ENCODE measurements at regions not wholly inside any gene's neighbourhood (a gene's known extent, or its start where the extent isn't known, plus 50 kb on each side); places are given as distances from the start of the nearest gene placed in this dataset.
"Not testable (repeated sequence)": the region's sequence is repeated elsewhere in the genome, so short reads cannot be mapped to it uniquely, and the experiment has no call there.

- Histone ChIP-seq H3K4me1 (ENCODE audit: control insufficient read depth in 5 of 5, insufficient read depth in 5 of 5, low read length in 5 of 5) (peaks cover 0 to 5% (median 0%) of the 10 kb centered on the region in 5 donors), H3K4me3 (ENCODE audit: low read depth in 1 of 5, low read length in 5 of 5) (peak overlapping the region in 3 of 5 donors; percentile 5 to 35 (median 18)), H3K9me3 (ENCODE audit: control insufficient read depth in 5 of 5, low read length in 5 of 5) (peaks cover 0 to 3% (median 0%) of the 10 kb centered on the region in 5 donors), H3K9ac (ENCODE audit: low read length in 5 of 5) (peak overlapping the region in 1 of 5 donors; percentile 35), H3K27me3 (ENCODE audit: control insufficient read depth in 5 of 5, insufficient read depth in 4 of 5, low read length in 5 of 5) (no peaks in the 10 kb centered on the region), H3K36me3 (ENCODE audit: control insufficient read depth in 5 of 5, insufficient read depth in 5 of 5, low read length in 5 of 5) (no peaks in the 10 kb centered on the region), H3K27ac (ENCODE audit: low read depth, low read length) (no peak overlapping the region)
Observed at GRCh38 chr7:79778786-79779770, 325.6 kb upstream of the MAGI2 start.

DNA sequence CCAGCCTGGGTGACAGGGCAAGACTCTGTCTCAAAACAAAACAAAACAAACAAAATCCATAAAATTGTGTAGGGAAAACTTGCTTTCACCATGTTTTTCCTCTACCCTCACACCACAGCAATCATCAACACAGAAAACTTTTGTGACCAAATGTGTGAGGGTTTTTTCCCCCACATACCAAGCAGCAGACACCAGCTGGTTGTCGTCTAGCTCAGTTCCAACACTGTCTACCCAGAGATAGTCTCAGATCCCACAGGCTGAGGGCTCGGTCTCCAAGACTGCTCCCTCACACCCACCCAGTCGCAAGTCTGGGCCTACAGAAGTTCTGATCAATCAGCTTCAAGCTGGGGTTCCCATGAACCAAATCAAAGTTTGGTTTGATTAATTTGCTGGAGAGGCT lies 322.4 kb upstream of the MAGI2 start:
- Histone ChIP-seq H3K36me3 (ENCODE audit: control insufficient read depth in 5 of 5, insufficient read depth in 5 of 5, low read length in 5 of 5) (no peaks in the 10 kb centered on the region), H3K4me1 (ENCODE audit: control insufficient read depth in 5 of 5, insufficient read depth in 5 of 5, low read length in 5 of 5) (peaks cover 0 to 9% (median 0%) of the 10 kb centered on the region in 5 donors), H3K27ac (ENCODE audit: low read depth, low read length) (no peak overlapping the region), H3K4me3 (ENCODE audit: low read depth in 1 of 5, low read length in 5 of 5) (no peak overlapping the region), H3K27me3 (ENCODE audit: control insufficient read depth in 5 of 5, insufficient read depth in 4 of 5, low read length in 5 of 5) (no peaks in the 10 kb centered on the region), H3K9ac (ENCODE audit: low read length in 5 of 5) (no peak overlapping the region), H3K9me3 (ENCODE audit: control insufficient read depth in 5 of 5, low read length in 5 of 5) (no peaks in the 10 kb centered on the region)

DNA sequence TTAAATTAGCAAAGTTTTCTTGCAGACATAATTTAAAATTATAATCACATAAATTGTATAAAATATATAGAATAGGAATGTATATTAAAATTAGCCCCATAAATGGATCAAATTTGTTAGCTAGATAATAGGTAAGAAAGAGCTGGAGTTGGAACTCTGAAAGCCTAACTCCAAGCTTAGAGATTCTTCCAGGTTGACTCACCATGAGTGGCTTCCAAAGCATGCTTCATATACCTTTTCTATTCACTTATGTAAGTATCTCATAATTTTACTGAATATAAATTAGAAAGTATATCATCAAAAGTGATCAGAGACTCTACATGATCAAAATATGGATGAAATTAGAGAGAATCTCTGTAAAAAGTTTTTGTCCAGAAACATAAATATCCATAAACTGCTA lies 320.7 kb upstream of the MAGI2 start:
- Histone ChIP-seq H3K27me3 (ENCODE audit: control insufficient read depth in 5 of 5, insufficient read depth in 4 of 5, low read length in 5 of 5) (no peaks in the 10 kb centered on the region), H3K9me3 (ENCODE audit: control insufficient read depth in 5 of 5, low read length in 5 of 5) (no peaks in the 10 kb centered on the region), H3K36me3 (ENCODE audit: control insufficient read depth in 5 of 5, insufficient read depth in 5 of 5, low read length in 5 of 5) (no peaks in the 10 kb centered on the region), H3K4me1 (ENCODE audit: control insufficient read depth in 5 of 5, insufficient read depth in 5 of 5, low read length in 5 of 5) (peaks cover 0 to 12% (median 0%) of the 10 kb centered on the region in 5 donors), H3K27ac (ENCODE audit: low read depth, low read length) (no peak overlapping the region), H3K4me3 (ENCODE audit: low read depth in 1 of 5, low read length in 5 of 5) (no peak overlapping the region), H3K9ac (ENCODE audit: low read length in 5 of 5) (no peak overlapping the region)

GRCh38 chr7:79770970-79771369 lies 317.5 kb upstream of the MAGI2 start:
- H3K27me3 ChIP-seq (ENCODE audit: control insufficient read depth in 5 of 5, insufficient read depth in 4 of 5, low read length in 5 of 5) = no peaks in the 10 kb centered on the region
- no peak overlapping the region for H3K4me3 ChIP-seq (ENCODE audit: low read depth in 1 of 5, low read length in 5 of 5)
- H3K36me3 ChIP-seq (ENCODE audit: control insufficient read depth in 5 of 5, insufficient read depth in 5 of 5, low read length in 5 of 5) = no peaks in the 10 kb centered on the region
- peaks cover 0 to 8% (median 0%) of the 10 kb centered on the region in 5 donors for H3K4me1 ChIP-seq (ENCODE audit: control insufficient read depth in 5 of 5, insufficient read depth in 5 of 5, low read length in 5 of 5)
- H3K27ac ChIP-seq (ENCODE audit: low read depth, low read length) = no peak overlapping the region
- H3K9me3 ChIP-seq (ENCODE audit: control insufficient read depth in 5 of 5, low read length in 5 of 5) = no peaks in the 10 kb centered on the region
- no peak overlapping the region for H3K9ac ChIP-seq (ENCODE audit: low read length in 5 of 5)

- H3K27ac ChIP-seq (ENCODE audit: low read depth, low read length) = no peak overlapping the region
Observed at GRCh38 chr7:79770063-79770462, 316.6 kb upstream of the MAGI2 start.

GRCh38 chr7:79767876-79768560 lies 314.6 kb upstream of the MAGI2 start:
- not testable (repeated sequence) for H3K27ac ChIP-seq (ENCODE audit: low read depth, low read length); H3K9me3 ChIP-seq (ENCODE audit: control insufficient read depth in 5 of 5, low read length in 5 of 5); H3K27me3 ChIP-seq (ENCODE audit: control insufficient read depth in 5 of 5, insufficient read depth in 4 of 5, low read length in 5 of 5); H3K36me3 ChIP-seq (ENCODE audit: control insufficient read depth in 5 of 5, insufficient read depth in 5 of 5, low read length in 5 of 5); H3K4me1 ChIP-seq (ENCODE audit: control insufficient read depth in 5 of 5, insufficient read depth in 5 of 5, low read length in 5 of 5); H3K9ac ChIP-seq (ENCODE audit: low read length in 5 of 5); H3K4me3 ChIP-seq (ENCODE audit: low read depth in 1 of 5, low read length in 5 of 5)

More at GRCh38 chr7:79770063-79770462, 316.6 kb upstream of the MAGI2 start:
- H3K9me3 ChIP-seq (ENCODE audit: control insufficient read depth in 5 of 5, low read length in 5 of 5) = no peaks in the 10 kb centered on the region
- peaks cover 0 to 8% (median 0%) of the 10 kb centered on the region in 5 donors for H3K4me1 ChIP-seq (ENCODE audit: control insufficient read depth in 5 of 5, insufficient read depth in 5 of 5, low read length in 5 of 5)
- no peak overlapping the region for H3K4me3 ChIP-seq (ENCODE audit: low read depth in 1 of 5, low read length in 5 of 5)
- no peaks in the 10 kb centered on the region for H3K36me3 ChIP-seq (ENCODE audit: control insufficient read depth in 5 of 5, insufficient read depth in 5 of 5, low read length in 5 of 5)
- no peaks in the 10 kb centered on the region for H3K27me3 ChIP-seq (ENCODE audit: control insufficient read depth in 5 of 5, insufficient read depth in 4 of 5, low read length in 5 of 5)
- H3K9ac ChIP-seq (ENCODE audit: low read length in 5 of 5) = no peak overlapping the region

- not testable (repeated sequence) for H3K9me3 ChIP-seq (ENCODE audit: control insufficient read depth in 5 of 5, low read length in 5 of 5); H3K27me3 ChIP-seq (ENCODE audit: control insufficient read depth in 5 of 5, insufficient read depth in 4 of 5, low read length in 5 of 5); H3K27ac ChIP-seq (ENCODE audit: low read depth, low read length); H3K4me1 ChIP-seq (ENCODE audit: control insufficient read depth in 5 of 5, insufficient read depth in 5 of 5, low read length in 5 of 5); H3K9ac ChIP-seq (ENCODE audit: low read length in 5 of 5); H3K36me3 ChIP-seq (ENCODE audit: control insufficient read depth in 5 of 5, insufficient read depth in 5 of 5, low read length in 5 of 5); H3K4me3 ChIP-seq (ENCODE audit: low read depth in 1 of 5, low read length in 5 of 5)
Observed at GRCh38 chr7:79767192-79767591, 313.7 kb upstream of the MAGI2 start.

DNA sequence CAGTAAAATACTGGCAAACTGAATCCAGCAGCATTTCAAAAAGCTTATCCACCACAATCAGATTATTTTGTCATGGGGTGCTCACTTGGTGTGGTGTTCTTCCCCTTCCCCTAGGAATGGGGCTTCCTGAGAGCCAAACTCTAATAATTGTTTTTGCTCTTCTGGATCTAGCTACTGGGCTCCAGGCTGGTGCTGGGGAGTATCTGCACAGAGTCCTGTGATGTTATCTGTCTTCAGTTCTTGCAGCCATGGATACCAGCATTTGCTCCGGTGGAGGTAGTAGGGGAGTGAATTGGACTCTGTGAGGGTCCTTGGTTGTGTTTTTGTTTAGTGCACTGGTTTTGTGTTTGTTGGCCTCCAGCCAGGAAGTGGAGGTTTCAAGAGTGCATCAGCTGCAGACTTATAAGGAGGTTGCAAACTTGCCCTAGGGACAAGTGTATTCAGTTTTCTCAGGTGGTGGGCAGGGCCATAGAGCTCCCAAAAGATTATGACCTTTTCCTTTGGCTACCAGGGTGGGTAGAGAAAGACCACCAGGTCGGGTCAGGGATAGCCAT lies 308.5 kb upstream of the MAGI2 start:
- H3K4me1 ChIP-seq (ENCODE audit: control insufficient read depth in 5 of 5, insufficient read depth in 5 of 5, low read length in 5 of 5) = no peaks in the 10 kb centered on the region
- no peak overlapping the region for H3K4me3 ChIP-seq (ENCODE audit: low read depth in 1 of 5, low read length in 5 of 5)
- H3K27ac ChIP-seq (ENCODE audit: low read depth, low read length) = no peak overlapping the region
- H3K9ac ChIP-seq (ENCODE audit: low read length in 5 of 5) = no peak overlapping the region
- no peaks in the 10 kb centered on the region for H3K36me3 ChIP-seq (ENCODE audit: control insufficient read depth in 5 of 5, insufficient read depth in 5 of 5, low read length in 5 of 5)
- H3K27me3 ChIP-seq (ENCODE audit: control insufficient read depth in 5 of 5, insufficient read depth in 4 of 5, low read length in 5 of 5) = no peaks in the 10 kb centered on the region
- H3K9me3 ChIP-seq (ENCODE audit: control insufficient read depth in 5 of 5, low read length in 5 of 5) = no peaks in the 10 kb centered on the region

- not testable (repeated sequence) for H3K9ac ChIP-seq (ENCODE audit: low read length in 5 of 5); H3K4me3 ChIP-seq (ENCODE audit: low read depth in 1 of 5, low read length in 5 of 5); H3K4me1 ChIP-seq (ENCODE audit: control insufficient read depth in 5 of 5, insufficient read depth in 5 of 5, low read length in 5 of 5); H3K36me3 ChIP-seq (ENCODE audit: control insufficient read depth in 5 of 5, insufficient read depth in 5 of 5, low read length in 5 of 5); H3K9me3 ChIP-seq (ENCODE audit: control insufficient read depth in 5 of 5, low read length in 5 of 5); H3K27ac ChIP-seq (ENCODE audit: low read depth, low read length); H3K27me3 ChIP-seq (ENCODE audit: control insufficient read depth in 5 of 5, insufficient read depth in 4 of 5, low read length in 5 of 5)
Observed at GRCh38 chr7:79750941-79751340, 297.5 kb upstream of the MAGI2 start.

DNA sequence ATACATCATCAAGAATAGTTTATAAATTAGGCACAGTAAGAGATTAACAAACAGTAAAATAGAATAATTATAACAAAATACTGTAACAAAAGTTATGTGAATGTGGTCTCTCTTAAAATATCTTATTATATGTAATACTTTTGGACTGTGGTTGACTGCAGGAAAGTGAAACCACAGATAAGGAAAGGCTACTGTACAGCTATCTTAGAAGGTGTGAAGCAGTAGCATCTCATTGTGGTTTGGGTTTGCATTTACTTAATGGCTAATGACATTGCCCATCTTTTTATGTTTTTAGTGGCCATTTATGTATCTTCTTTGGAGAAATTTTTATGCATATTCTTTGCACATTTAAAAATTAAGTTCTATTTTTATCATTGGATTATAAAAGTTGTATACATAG lies 296.4 kb upstream of the MAGI2 start:
- no peaks in the 10 kb centered on the region for H3K9me3 ChIP-seq (ENCODE audit: control insufficient read depth in 5 of 5, low read length in 5 of 5)
- no peaks in the 10 kb centered on the region for H3K4me1 ChIP-seq (ENCODE audit: control insufficient read depth in 5 of 5, insufficient read depth in 5 of 5, low read length in 5 of 5)
- H3K36me3 ChIP-seq (ENCODE audit: control insufficient read depth in 5 of 5, insufficient read depth in 5 of 5, low read length in 5 of 5) = no peaks in the 10 kb centered on the region
- no peak overlapping the region for H3K27ac ChIP-seq (ENCODE audit: low read depth, low read length)
- no peaks in the 10 kb centered on the region for H3K27me3 ChIP-seq (ENCODE audit: control insufficient read depth in 5 of 5, insufficient read depth in 4 of 5, low read length in 5 of 5)
- no peak overlapping the region for H3K9ac ChIP-seq (ENCODE audit: low read length in 5 of 5)
- H3K4me3 ChIP-seq (ENCODE audit: low read depth in 1 of 5, low read length in 5 of 5) = no peak overlapping the region

Data from subcutaneous abdominal adipose tissue (tissue), 5 donors.